Activated naive CD8-positive, alpha-beta T cell treated with anti-CD3 and anti-CD28 coated beads for 36 hours (primary cell): ENCODE measurements at regions not wholly inside any gene's neighbourhood (a gene's known extent, or its start where the extent isn't known, plus 50 kb on each side); places are given as distances from the start of the nearest gene placed in this dataset.

Source experiments
- DNase-seq: peaks from one replicate; pipeline ENCODE4 v3.0.0; 2021
- H3K27ac Mint-ChIP-seq: one replicate; pipeline ENCODE4 v1.8.0; 2022; ENCODE audit warnings: mild to moderate bottlenecking, moderate library complexity, mixed read lengths
- H3K27me3 Mint-ChIP-seq: one replicate; pipeline ENCODE4 v1.8.0; 2022; ENCODE audit warnings: mild to moderate bottlenecking, mixed read lengths
- H3K36me3 Mint-ChIP-seq: one replicate; pipeline ENCODE4 v1.8.0; 2021; ENCODE audit warnings: mild to moderate bottlenecking, mixed read lengths
- H3K4me1 Mint-ChIP-seq: one replicate; pipeline ENCODE4 v1.8.0; 2021; ENCODE audit warnings: mixed read lengths
- H3K4me3 Mint-ChIP-seq: one replicate; pipeline ENCODE4 v1.8.0; 2022; ENCODE audit warnings: mild to moderate bottlenecking, moderate library complexity, mixed read lengths
- H3K9me3 Mint-ChIP-seq: one replicate; pipeline ENCODE4 v1.8.0; 2022; ENCODE audit warnings: mixed read lengths

DNA sequence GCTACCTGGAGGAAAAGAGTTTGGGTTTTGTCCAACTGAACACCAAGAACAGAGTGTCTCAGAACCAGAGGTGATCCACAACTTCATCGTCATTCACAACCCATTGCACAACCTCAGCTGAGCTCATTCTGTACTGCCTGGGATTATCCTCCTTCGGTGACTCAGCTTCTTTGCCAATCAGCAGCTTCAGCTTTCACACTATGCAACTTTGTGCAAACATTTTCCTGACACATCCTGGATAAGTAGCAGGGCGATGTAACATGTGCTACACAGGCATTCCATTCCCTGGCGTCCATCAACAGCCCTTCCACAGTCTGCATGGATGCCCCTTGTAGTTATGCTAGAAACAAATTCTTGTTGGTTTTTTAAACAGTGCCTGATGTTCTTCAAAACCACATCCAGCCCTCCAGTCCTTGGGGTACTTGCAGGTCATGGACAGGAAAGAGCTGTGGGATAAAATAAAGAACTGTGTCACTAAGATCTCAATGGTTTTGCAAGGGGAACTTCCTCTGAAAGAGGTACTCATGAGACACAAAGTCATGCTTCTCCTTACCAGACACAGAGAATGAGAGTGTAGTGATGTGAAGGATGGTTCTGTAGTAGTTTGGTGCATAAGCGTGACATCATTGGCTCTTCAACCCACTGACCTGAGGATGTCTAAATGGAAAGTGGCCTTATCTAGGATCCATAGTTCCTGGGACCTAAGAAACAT is 478.5 kb downstream of the KIF20B start:
- no peaks in the 10 kb centered on the region for H3K4me1 Mint-ChIP-seq
- H3K36me3 Mint-ChIP-seq, result no peaks in the 10 kb centered on the region
- no peak overlapping the region for H3K27ac Mint-ChIP-seq
- no peaks in the 10 kb centered on the region for H3K27me3 Mint-ChIP-seq
- DNase-seq, result no peak
- H3K4me3 Mint-ChIP-seq, result no peak overlapping the region
- peaks cover 1% of the 10 kb centered on the region for H3K9me3 Mint-ChIP-seq

DNA sequence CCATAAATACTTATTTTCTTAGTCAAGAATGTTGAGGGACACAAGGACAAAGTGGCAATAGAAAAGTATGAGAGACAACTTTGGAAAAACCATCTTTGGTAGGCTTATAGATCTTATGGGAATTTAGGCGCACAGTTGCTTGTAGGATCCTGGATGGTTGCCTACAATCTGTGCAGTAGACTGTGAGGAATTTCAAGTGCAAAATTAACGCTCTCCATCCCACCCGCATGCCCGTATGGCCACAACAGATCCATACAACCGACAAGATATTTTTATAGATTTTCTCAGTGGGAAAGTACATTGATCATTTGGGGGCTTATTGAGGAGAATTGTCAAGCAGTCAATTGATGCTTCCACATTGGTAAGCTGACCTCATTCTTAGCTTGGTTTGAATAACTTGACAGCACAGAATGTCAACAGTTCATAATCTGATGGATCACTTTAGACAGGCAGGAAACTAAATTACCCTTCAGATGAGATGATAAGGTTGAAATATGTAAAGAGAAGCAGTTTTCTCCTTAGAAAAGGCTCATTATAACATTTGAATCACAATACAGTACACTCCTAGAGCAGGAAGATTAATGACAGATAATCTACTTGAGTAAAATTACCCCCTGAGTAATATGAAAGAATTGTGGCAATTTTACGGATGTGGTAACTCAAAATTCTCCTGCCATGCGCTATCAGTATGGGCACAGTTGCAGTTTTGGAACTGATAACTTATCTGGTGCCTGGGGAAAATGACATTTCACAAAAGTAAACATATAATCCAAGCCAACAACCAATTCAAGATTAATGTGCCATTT is 479.7 kb downstream of the KIF20B start:
- Mint-ChIP-seq H3K4me1 (no peaks in the 10 kb centered on the region), H3K4me3 (no peak overlapping the region), H3K27ac (no peak overlapping the region), H3K9me3 (peaks cover 1% of the 10 kb centered on the region), H3K27me3 (no peaks in the 10 kb centered on the region), H3K36me3 (no peaks in the 10 kb centered on the region)
- DNase-seq, result no peak

DNA sequence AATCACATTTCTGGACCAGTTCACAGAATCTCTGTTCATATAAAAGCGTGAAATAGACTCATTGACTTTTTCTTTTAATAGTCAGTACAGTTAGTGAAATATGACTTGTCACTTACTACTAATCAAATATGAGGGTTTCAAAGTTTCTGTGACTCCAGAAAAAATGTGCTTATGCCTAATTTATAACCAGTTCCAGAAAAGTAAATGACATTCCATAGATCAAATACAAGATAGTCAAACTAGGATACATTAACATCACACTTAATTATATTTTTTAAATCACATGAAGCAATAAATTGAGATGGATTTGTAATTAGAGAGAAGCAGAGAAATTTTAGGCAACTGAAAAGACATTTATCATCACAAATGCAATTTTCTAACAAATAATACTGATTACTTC is 491.4 kb downstream of the KIF20B start:
- Mint-ChIP-seq H3K36me3 (no peaks in the 10 kb centered on the region), H3K4me1 (no peaks in the 10 kb centered on the region), H3K27me3 (no peaks in the 10 kb centered on the region), H3K4me3 (no peak overlapping the region), H3K9me3 (peaks cover 2% of the 10 kb centered on the region), H3K27ac (no peak overlapping the region)
- DNase-seq, result no peak

DNA sequence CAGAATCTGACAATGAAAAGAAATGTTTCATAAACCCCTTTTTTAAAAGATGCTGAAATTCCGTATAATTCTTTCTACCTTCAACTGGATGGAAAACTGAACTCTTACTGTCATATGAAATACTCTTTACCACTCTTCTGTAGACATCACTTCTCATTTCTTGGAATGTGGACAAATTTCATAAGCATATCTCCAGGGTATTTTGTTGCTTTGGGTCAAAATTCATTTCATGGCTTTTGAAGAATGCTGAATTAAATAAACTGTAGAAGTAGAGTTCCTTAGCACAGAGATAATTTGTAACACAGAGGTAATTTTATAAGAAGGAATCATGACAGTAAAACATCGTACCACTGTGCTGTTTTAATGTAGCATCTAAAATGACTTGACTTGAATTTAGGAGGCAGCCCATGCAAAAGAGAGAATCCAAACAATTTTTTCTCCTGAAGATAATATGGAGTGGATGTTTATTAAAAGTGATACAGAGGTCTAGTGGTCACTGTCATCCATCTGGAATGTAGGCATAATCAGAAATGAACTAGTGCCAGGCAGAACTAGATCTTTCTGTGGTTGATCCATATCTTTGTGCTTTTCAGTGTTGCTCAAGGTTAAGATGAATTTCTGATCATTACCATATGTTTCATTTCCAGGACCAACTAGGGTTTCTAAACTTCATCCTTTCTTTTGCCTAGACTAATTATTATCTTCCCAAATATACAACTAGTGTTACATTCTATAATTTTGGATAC is 492.0 kb downstream of the KIF20B start:
- H3K27ac Mint-ChIP-seq, result no peak overlapping the region
- peaks cover 2% of the 10 kb centered on the region for H3K9me3 Mint-ChIP-seq
- no peaks in the 10 kb centered on the region for H3K27me3 Mint-ChIP-seq
- no peak for DNase-seq
- no peaks in the 10 kb centered on the region for H3K4me1 Mint-ChIP-seq
- H3K4me3 Mint-ChIP-seq, result no peak overlapping the region
- no peaks in the 10 kb centered on the region for H3K36me3 Mint-ChIP-seq

DNA sequence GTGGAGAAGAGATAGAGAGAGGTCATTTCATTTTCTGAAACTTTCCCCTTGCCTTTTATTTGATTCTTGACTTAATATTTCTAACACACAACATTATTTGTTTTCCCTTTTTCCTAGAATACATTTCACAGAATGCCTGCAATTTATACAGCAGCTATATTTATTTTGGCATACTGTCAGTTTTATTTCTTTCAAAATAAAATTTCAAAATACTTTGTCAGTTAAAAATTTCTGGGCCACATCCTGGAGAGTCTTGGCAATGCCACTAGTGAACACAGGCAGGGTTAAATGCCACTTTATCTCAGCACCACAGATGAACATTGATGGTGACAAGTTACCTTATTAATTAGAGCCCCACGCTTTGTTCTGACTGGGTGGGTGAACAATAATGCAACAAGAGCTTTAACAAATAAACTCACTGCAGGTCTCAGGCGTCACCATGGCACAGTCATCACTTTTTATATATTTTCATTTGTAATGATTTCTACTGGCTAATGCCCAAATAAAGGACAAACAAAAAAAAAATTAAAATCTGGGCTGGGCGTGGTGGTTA is 494.0 kb downstream of the KIF20B start:
- no peak for DNase-seq
- H3K4me3 Mint-ChIP-seq, result no peak overlapping the region
- H3K4me1 Mint-ChIP-seq, result no peaks in the 10 kb centered on the region
- no peak overlapping the region for H3K27ac Mint-ChIP-seq
- H3K36me3 Mint-ChIP-seq, result no peaks in the 10 kb centered on the region
- H3K27me3 Mint-ChIP-seq, result no peaks in the 10 kb centered on the region
- no peaks in the 10 kb centered on the region for H3K9me3 Mint-ChIP-seq

DNA sequence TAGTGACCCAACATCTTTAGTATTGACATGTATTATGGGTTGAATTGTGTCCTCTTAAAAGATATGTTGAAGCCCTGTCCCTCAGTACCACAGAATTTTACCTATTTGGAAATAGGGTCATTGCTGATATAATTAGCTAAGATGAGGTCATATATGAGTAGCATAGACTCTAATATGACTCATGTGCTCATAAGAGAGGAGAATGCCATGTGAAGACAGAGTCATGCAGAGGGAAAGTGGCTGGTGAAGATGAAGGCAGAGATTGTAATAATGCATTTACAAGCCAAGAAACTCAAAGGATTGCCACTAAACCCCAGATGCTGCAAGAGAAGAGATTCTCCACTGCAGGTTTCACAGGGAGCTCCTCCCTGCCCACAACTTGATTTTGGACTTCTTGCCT is 496.4 kb downstream of the KIF20B start:
- Mint-ChIP-seq H3K9me3 (no peaks in the 10 kb centered on the region), H3K4me1 (no peaks in the 10 kb centered on the region), H3K4me3 (no peak overlapping the region), H3K36me3 (no peaks in the 10 kb centered on the region), H3K27me3 (no peaks in the 10 kb centered on the region), H3K27ac (no peak overlapping the region)
- DNase-seq, result no peak

DNA sequence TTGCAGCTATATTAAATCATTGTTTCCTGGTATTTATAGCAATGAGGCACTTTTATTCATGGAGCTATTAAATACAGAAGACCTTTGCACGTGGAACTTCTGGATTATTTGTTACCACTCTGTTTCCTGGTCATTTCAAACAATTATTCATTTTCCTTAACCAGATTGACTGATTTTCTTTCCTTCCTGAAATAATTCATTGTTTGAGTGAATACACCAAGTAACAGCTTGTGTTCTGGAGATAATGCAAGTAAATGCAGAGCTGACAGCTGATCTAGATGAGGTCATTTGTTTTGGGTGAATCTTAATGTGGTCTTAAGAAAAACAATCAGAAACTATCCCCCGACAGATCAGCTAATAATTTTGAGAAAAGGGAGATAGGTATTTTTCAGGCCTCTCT is 497.7 kb downstream of the KIF20B start:
- no peak overlapping the region for H3K4me3 Mint-ChIP-seq
- no peaks in the 10 kb centered on the region for H3K36me3 Mint-ChIP-seq
- no peaks in the 10 kb centered on the region for H3K4me1 Mint-ChIP-seq
- H3K27me3 Mint-ChIP-seq, result no peaks in the 10 kb centered on the region
- H3K27ac Mint-ChIP-seq, result no peak overlapping the region
- no peak for DNase-seq
- no peaks in the 10 kb centered on the region for H3K9me3 Mint-ChIP-seq

DNA sequence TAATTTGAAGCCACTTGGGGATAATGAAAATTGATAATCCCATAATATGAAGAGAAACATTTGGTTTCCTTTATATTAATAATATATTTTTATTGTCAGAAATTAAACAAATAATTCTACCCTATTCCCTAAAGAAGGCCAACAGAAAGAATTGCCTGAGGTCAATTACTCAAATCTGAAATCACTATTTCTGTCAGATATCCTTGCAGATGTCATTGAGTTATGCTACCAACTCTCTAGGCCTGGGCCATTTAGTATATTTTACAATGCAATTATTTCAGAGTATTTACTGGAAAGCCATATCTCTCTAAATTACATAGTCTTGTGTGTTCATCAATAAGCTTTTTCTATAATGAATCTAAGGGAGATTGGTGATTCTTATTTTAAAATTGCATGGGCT is 498.1 kb downstream of the KIF20B start:
- H3K4me3 Mint-ChIP-seq, result no peak overlapping the region
- no peak for DNase-seq
- H3K36me3 Mint-ChIP-seq, result no peaks in the 10 kb centered on the region
- no peaks in the 10 kb centered on the region for H3K27me3 Mint-ChIP-seq
- no peaks in the 10 kb centered on the region for H3K4me1 Mint-ChIP-seq
- no peak overlapping the region for H3K27ac Mint-ChIP-seq
- no peaks in the 10 kb centered on the region for H3K9me3 Mint-ChIP-seq

DNA sequence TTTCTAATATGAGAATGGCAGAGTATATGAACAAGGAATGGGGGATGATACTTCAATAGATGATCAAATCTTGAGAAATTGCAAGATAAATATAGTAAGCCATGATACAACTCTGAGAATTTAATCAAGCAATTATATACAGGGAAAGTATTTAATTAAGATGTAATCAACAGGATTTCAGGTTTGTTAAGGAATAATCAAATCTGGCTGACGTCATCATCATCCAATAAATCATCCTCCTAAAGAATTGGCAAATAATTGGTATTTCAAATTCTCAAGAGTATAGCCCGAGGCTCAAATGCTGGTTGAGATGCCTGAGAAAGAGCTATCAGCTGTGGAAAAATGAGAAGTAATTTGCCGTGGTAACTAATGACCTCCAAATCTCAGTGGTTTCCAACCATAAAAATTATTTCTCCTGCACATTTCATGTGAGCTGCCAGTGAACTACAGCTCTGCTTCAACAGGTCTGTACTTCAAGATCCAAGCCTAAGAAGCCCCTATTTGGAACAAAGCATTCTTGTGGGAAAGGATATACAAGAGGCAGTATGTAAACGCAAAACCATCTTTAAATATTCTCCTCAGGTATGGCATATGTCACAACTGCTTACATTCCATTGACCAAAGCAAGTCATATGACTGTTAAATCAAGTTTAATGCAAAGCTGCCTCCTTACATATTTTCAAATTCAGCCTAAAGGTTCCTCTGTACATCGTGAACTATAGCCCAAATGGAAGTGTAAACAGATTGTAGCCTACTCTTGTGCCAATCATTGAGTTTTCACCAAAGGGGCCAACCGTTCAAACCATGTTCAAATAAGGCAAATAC is 503.0 kb downstream of the KIF20B start:
- Mint-ChIP-seq H3K4me3 (no peak overlapping the region), H3K27ac (no peak overlapping the region), H3K36me3 (no peaks in the 10 kb centered on the region), H3K9me3 (no peaks in the 10 kb centered on the region), H3K27me3 (no peaks in the 10 kb centered on the region), H3K4me1 (no peaks in the 10 kb centered on the region)
- DNase-seq, result no peak

DNA sequence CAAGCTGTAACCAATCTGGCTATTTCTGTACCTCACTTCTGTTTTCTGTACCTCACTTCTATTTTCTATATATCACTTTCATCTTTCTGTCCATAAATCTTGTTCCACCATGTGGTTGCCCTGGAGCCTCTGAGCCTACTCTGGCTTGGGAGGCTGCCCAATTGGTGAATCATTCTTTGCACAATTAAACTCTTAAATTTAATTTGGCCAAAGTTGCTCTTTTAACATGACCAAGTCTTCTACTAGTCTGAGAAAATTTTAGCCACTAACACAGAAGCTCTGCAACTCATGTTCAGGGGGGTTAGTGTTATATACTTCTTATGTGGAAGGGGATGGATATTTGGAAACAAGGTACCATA is 503.5 kb downstream of the KIF20B start:
- Mint-ChIP-seq H3K4me3 (no peak overlapping the region), H3K27ac (no peak overlapping the region), H3K9me3 (no peaks in the 10 kb centered on the region), H3K36me3 (no peaks in the 10 kb centered on the region), H3K4me1 (no peaks in the 10 kb centered on the region), H3K27me3 (no peaks in the 10 kb centered on the region)
- no peak for DNase-seq

DNA sequence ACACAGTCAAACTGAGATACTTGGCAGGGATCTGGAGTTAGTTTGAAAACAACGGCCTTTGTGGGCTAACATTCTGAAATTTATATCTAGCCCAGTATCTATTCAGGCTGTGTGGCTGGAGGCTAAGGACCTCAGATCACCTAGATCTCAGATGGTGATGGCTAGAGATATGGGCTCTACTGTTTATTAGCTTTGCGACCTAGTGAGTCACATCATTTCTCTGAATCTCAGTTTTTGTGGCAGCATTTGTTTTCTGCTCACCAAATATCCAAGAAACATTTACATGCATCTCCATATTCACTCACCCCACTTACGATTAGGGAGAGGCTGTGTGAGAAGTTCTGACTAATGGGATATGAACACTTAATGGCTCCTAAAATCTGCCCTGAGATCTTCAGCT is 503.9 kb downstream of the KIF20B start:
- Mint-ChIP-seq H3K27ac (no peak overlapping the region), H3K27me3 (no peaks in the 10 kb centered on the region), H3K9me3 (no peaks in the 10 kb centered on the region), H3K4me1 (no peaks in the 10 kb centered on the region), H3K36me3 (no peaks in the 10 kb centered on the region), H3K4me3 (no peak overlapping the region)
- no peak for DNase-seq

DNA sequence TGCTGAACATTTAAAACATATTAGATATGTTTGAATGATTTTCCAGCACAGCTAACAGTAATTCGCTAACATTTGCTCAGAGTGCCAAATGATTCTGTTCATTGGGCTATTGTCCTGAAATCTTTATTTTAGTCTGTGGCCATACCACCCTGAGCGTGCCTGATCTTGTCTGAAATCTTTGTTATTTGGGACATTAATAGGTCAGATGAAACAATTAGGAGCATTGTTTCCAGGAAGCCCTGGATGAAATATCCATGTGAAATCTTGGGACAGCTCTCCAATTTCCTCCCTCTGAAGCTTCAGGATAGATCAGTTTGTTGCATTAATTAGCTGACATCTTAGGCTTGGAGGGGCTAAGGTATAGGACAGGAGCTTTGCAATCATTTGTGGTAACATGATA is 512.0 kb downstream of the KIF20B start:
- Mint-ChIP-seq H3K9me3 (no peaks in the 10 kb centered on the region), H3K27me3 (no peaks in the 10 kb centered on the region), H3K4me3 (no peak overlapping the region), H3K36me3 (no peaks in the 10 kb centered on the region), H3K27ac (no peak overlapping the region), H3K4me1 (no peaks in the 10 kb centered on the region)
- DNase-seq, result no peak

DNA sequence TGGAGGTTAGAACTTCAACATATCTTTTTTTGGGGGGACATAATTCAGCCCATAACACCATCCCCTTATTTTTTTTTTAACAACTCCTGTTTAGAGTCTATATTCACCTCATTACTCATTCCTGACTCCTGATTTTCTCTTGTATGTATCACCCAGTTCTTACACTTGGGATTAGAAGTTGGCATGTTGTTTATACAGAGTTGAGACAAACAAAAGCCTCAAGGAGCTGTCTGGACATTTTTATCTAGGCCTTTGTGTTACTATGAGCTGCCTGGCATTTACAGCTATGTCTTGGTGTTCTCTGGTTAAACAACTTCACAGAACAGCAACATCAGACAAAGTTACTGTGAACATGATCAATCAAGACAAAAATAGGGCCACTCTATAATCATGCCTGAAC is 517.5 kb downstream of the KIF20B start:
- Mint-ChIP-seq H3K4me1 (no peaks in the 10 kb centered on the region), H3K9me3 (peaks cover 1% of the 10 kb centered on the region), H3K27ac (no peak overlapping the region), H3K36me3 (no peaks in the 10 kb centered on the region), H3K27me3 (peaks cover 7% of the 10 kb centered on the region), H3K4me3 (no peak overlapping the region)
- DNase-seq, result no peak

DNA sequence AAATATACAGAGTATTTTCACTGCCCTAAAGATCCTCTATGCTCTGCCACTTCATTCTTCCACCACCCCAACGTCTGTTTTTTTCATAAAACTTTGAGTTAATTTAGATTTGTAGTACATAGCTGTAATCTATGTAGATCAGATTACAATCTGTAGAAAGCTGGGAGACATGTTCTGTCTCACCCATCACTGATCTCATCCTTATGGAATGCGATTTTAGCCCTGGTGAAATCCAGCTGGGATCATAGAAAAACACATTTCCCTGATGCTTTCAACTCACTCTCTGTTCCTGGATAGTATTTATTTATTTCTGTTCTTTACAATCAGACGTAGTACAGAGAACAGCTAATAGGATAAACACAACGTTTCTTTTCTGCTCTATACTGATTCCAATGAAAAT is 521.0 kb downstream of the KIF20B start:
- Mint-ChIP-seq H3K27ac (no peak overlapping the region), H3K4me3 (no peak overlapping the region), H3K36me3 (no peaks in the 10 kb centered on the region), H3K27me3 (peaks cover 7% of the 10 kb centered on the region), H3K4me1 (peaks cover 8% of the 10 kb centered on the region), H3K9me3 (peaks cover 4% of the 10 kb centered on the region)
- DNase-seq, result no peak

DNA sequence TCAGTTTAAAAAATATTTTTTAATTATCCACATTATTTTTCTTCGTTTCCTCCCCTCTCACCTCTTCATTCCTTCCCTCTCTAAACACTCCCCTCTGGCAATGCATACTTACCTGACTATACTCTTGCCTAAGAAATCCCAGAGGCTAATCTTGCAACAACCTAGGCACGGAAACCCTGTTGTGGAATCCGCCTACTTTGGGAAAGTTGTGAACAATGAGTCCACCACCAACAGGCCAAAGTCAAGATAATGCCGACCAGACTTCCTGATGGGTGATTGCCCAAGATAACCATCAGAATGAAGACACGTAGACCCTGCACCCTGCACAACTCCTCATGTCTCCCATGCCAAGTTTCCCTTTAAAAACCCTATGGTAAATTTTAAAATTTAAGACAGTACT is 521.5 kb downstream of the KIF20B start:
- H3K27ac Mint-ChIP-seq, result no peak overlapping the region
- no peak overlapping the region for H3K4me3 Mint-ChIP-seq
- H3K36me3 Mint-ChIP-seq, result no peaks in the 10 kb centered on the region
- no peak for DNase-seq
- H3K9me3 Mint-ChIP-seq, result peaks cover 5% of the 10 kb centered on the region
- H3K27me3 Mint-ChIP-seq, result peaks cover 7% of the 10 kb centered on the region
- H3K4me1 Mint-ChIP-seq, result peaks cover 9% of the 10 kb centered on the region
